PC-3 (cell line): ENCODE measurements at regions not wholly inside any gene's neighbourhood (a gene's known extent, or its start where the extent isn't known, plus 50 kb on each side); places are given as distances from the start of the nearest gene placed in this dataset.

Experiments
- ATAC-seq: fragments of 200-7000 bp; cut with Tn5 transposase; 2 replicates; pipeline ENCODE4 v1.9.1; 2020; ENCODE audit warnings: mild to moderate bottlenecking, moderate library complexity
- BruUV-seq: library from RNA; stranded (reverse); fragments of 400-500 nt; replicated peaks from 2 replicates; lab custom pipeline; 2021; lab: Mats Ljungman, UMichigan
- CTCF ChIA-PET: fragments of 300-600 bp; sonication (Branson Sonifier 250); formaldehyde crosslinking; loops from one replicate; lab custom pipeline; 2022; ENCODE audit warnings: antibody characterized with exemption; lab: Charles Lee
- POLR2A ChIA-PET: fragments of 300-600 bp; sonication (Branson Sonifier 250); formaldehyde crosslinking; loops from one replicate; lab custom pipeline; 2022; ENCODE audit warnings: antibody characterized with exemption; ENCODE audit not compliant: unreplicated experiment; lab: Charles Lee
- DNase-seq: peaks from one replicate; pipeline ENCODE4 v3.0.0-alpha.2; 2015
- H2AFZ ChIP-seq: fragments of 300-600 bp; sonication (generic); 2 replicates; pipeline ENCODE4 v1.6.0; 2016; ENCODE audit warnings: antibody characterized with exemption, low read length
- H3F3A ChIP-seq: fragments of 300-600 bp; sonication (generic); one replicate; pipeline ENCODE4 v1.6.0; 2017; ENCODE audit warnings: antibody characterized with exemption, low read length, control low read depth, mild to moderate bottlenecking; ENCODE audit not compliant: unreplicated experiment
- H3K27ac ChIP-seq: fragments of 300-600 bp; sonication (generic); 2 replicates; pipeline ENCODE4 v1.5.1; 2016; ENCODE audit warnings: mild to moderate bottlenecking, low read length
- H3K27me3 ChIP-seq: fragments of 300-600 bp; sonication (generic); 2 replicates; pipeline ENCODE4 v1.6.1; 2016; ENCODE audit warnings: low read length, mixed read lengths
- H3K36me3 ChIP-seq: fragments of 300-600 bp; sonication (generic); 2 replicates; pipeline ENCODE4 v1.6.1; 2016; ENCODE audit warnings: low read depth, mixed run types, low read length, mixed read lengths
- H3K4me1 ChIP-seq: fragments of 300-600 bp; sonication (generic); 2 replicates; pipeline ENCODE4 v1.5.1; 2016; ENCODE audit warnings: low read length; ENCODE audit not compliant: insufficient read depth
- H3K4me2 ChIP-seq: fragments of 300-600 bp; sonication (generic); 2 replicates; pipeline ENCODE4 v1.6.0; 2016; ENCODE audit warnings: low read length
- H3K4me3 ChIP-seq: fragments of 300-600 bp; sonication (generic); 2 replicates; pipeline ENCODE4 v1.5.1; 2016; ENCODE audit warnings: mild to moderate bottlenecking, low read length, mixed read lengths
- H3K79me2 ChIP-seq: fragments of 300-600 bp; sonication (generic); 2 replicates; pipeline ENCODE4 v1.6.1; 2017; ENCODE audit warnings: low read length, mixed read lengths
- H3K9ac ChIP-seq: fragments of 300-600 bp; sonication (generic); 2 replicates; pipeline ENCODE4 v1.6.0; 2016; ENCODE audit warnings: mild to moderate bottlenecking, low read length
- H3K9me2 ChIP-seq: fragments of 300-600 bp; sonication (generic); replicated peaks from 2 replicates; pipeline ENCODE4 v1.6.1; 2016; ENCODE audit warnings: mixed run types, low read length, mixed read lengths
- H3K9me3 ChIP-seq: fragments of 300-600 bp; sonication (generic); 2 replicates; pipeline ENCODE4 v1.6.1; 2016; ENCODE audit warnings: low read length, mixed read lengths
- H4K20me1 ChIP-seq: fragments of 300-600 bp; sonication (generic); 2 replicates; pipeline ENCODE4 v1.6.1; 2016; ENCODE audit warnings: low read length, mixed read lengths
- EZH2 ChIP-seq: fragments of 300-600 bp; sonication (generic); IDR thresholded peaks from one replicate; pipeline ENCODE4 v1.6.1; 2017; ENCODE audit warnings: antibody characterized with exemption, mild to moderate bottlenecking, low read length; ENCODE audit not compliant: unreplicated experiment
- EZH2phosphoT487 ChIP-seq: fragments of 300-600 bp; sonication (generic); IDR thresholded peaks from 2 replicates; pipeline ENCODE4 v1.6.1; 2018; ENCODE audit warnings: mild to moderate bottlenecking, antibody characterized with exemption, low read length, borderline replicate concordance
- intact Hi-C: fragments of 100-400 bp; cut with micrococcal nuclease; formaldehyde crosslinking; loops from 2 replicates; pipeline ENCODE4 v1.9.0; 2023
- TF ChIP-seq, protein P1 (sequence below): fragments of 300-600 bp; sonication (generic); conservative IDR thresholded peaks from 2 replicates; pipeline ENCODE4 v1.5.1; 2017; ENCODE audit warnings: antibody characterized with exemption, low read depth, mild to moderate bottlenecking, low read length

DNA sequence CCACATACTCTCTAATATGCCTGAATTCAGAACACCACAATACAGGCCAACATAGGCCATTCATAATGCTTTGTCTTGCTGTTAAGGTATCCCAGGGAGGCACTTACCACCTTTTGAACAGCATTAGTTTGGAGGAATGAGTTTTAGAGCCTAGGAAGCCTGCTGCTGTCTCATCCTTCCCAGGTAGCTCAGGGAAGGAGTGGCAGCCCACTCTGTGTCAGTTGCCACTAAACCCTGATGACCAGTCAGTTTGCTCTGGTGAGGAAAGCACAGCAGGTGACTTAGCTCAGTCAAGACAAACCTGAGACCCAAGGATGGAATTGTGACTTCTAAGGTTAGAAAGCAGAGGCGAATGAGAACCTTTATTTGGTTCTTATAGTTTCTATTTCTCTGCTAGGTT is 337.4 kb upstream of the ATP10B start:
- Histone ChIP-seq H3K9me3 (no peaks in the 10 kb centered on the region; the same call in 1 of the 2 replicates), H3K27ac (no peak overlapping the region), H3K4me2 (no peak overlapping the region), H4K20me1 (no peaks in the 10 kb centered on the region), H3K4me3 (no peak overlapping the region), H3K79me2 (no peaks in the 10 kb centered on the region), H3K9ac (no peak overlapping the region), H3K27me3 (no peaks in the 10 kb centered on the region), H3F3A (no peaks in the 10 kb centered on the region), H3K9me2 (no peaks in the 10 kb centered on the region), H3K36me3 (no peaks in the 10 kb centered on the region), H3K4me1 (no peaks in the 10 kb centered on the region), H2AFZ (no peak overlapping the region)
- no TSS peak for BruUV-seq
- CTCF ChIA-PET, result no interaction called here
- DNase-seq (no peak), ATAC-seq (no peak)
- POLR2A ChIA-PET, result no interaction called here
- intact Hi-C loops, result no loop called here
- TF ChIP-seq, protein P1, sequence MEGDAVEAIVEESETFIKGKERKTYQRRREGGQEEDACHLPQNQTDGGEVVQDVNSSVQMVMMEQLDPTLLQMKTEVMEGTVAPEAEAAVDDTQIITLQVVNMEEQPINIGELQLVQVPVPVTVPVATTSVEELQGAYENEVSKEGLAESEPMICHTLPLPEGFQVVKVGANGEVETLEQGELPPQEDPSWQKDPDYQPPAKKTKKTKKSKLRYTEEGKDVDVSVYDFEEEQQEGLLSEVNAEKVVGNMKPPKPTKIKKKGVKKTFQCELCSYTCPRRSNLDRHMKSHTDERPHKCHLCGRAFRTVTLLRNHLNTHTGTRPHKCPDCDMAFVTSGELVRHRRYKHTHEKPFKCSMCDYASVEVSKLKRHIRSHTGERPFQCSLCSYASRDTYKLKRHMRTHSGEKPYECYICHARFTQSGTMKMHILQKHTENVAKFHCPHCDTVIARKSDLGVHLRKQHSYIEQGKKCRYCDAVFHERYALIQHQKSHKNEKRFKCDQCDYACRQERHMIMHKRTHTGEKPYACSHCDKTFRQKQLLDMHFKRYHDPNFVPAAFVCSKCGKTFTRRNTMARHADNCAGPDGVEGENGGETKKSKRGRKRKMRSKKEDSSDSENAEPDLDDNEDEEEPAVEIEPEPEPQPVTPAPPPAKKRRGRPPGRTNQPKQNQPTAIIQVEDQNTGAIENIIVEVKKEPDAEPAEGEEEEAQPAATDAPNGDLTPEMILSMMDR, result no peak
- TF ChIP-seq EZH2 (no peak), EZH2phosphoT487 (no peak)

DNA sequence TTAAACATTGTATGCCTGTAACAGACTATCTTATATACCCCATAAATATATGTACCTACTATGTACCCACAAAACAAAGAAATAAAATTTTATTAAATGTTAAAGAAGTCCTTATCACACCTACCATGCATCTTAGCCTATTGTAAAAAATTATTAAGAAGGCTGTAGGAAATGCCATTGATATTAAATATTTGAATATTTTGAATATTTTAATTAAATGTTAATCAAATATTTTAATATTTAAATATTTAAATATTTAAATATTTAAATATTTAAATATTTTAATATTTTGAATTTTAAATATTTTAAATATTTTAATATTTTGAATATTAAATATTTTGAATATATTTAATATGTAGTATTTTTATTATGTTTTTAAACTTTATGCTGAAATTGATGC is 331.5 kb upstream of the ATP10B start:
- CTCF ChIA-PET, result no interaction called here
- Histone ChIP-seq H3K79me2 (no peaks in the 10 kb centered on the region), H3K27me3 (no peaks in the 10 kb centered on the region), H3K9ac (no peak overlapping the region), H3K4me1 (no peaks in the 10 kb centered on the region), H3K27ac (no peak overlapping the region), H3K4me3 (no peak overlapping the region), H3F3A (no peaks in the 10 kb centered on the region), H3K9me3 (peaks cover 13% of the 10 kb centered on the region; the same call in 1 of the 2 replicates), H2AFZ (no peak overlapping the region), H4K20me1 (no peaks in the 10 kb centered on the region), H3K36me3 (no peaks in the 10 kb centered on the region), H3K9me2 (no peaks in the 10 kb centered on the region), H3K4me2 (no peak overlapping the region)
- ATAC-seq (no peak), DNase-seq (no peak)
- intact Hi-C loops, result no loop called here
- no peak for TF ChIP-seq EZH2phosphoT487
- no peak for TF ChIP-seq EZH2
- TF ChIP-seq, protein P1, result no peak
- POLR2A ChIA-PET, result no interaction called here
- no TSS peak for BruUV-seq

- DNase-seq, result no peak
- no peaks in the 10 kb centered on the region for H3K27me3 ChIP-seq
- CTCF ChIA-PET, result no interaction called here
- POLR2A ChIA-PET, result no interaction called here
- no peak for ATAC-seq
- H3F3A ChIP-seq, result no peaks in the 10 kb centered on the region
- H3K4me2 ChIP-seq, result no peak overlapping the region
- H3K4me3 ChIP-seq, result no peak overlapping the region
- TF ChIP-seq, protein P1, result no peak
- TF ChIP-seq EZH2, result no peak
- no peak for TF ChIP-seq EZH2phosphoT487
- no TSS peak for BruUV-seq
- no peaks in the 10 kb centered on the region for H3K36me3 ChIP-seq
- H3K79me2 ChIP-seq, result no peaks in the 10 kb centered on the region
- H3K9ac ChIP-seq, result no peak overlapping the region
- intact Hi-C loops, result no loop called here
- no peaks in the 10 kb centered on the region for H3K4me1 ChIP-seq
- no peak overlapping the region for H3K27ac ChIP-seq
- H2AFZ ChIP-seq, result no peak overlapping the region
- H3K9me3 ChIP-seq, result peaks cover 34% of the 10 kb centered on the region
- H4K20me1 ChIP-seq, result no peaks in the 10 kb centered on the region
- H3K9me2 ChIP-seq, result no peaks in the 10 kb centered on the region
Observed at GRCh38 chr5:161176221-161176620, 324.2 kb upstream of the ATP10B start.
